ENCODE measurements at regions not wholly inside any gene's neighbourhood (a gene's known extent, or its start where the extent isn't known, plus 50 kb on each side); places are given as distances from the start of the nearest gene placed in this dataset.
"Not testable (repeated sequence)": the region's sequence is repeated elsewhere in the genome, so short reads cannot be mapped to it uniquely, and the experiment has no call there.

- not testable (repeated sequence) for DNase-seq
Observed at GRCh38 chr9:41272879-41273548, 83.9 kb upstream of the ZNG1F start.

- not testable (repeated sequence) for DNase-seq
Observed at GRCh38 chr9:41270992-41271391, 81.9 kb upstream of the ZNG1F start.

- not testable (repeated sequence) for DNase-seq
Observed at GRCh38 chr9:41269471-41269870, 80.4 kb upstream of the ZNG1F start.

DNA sequence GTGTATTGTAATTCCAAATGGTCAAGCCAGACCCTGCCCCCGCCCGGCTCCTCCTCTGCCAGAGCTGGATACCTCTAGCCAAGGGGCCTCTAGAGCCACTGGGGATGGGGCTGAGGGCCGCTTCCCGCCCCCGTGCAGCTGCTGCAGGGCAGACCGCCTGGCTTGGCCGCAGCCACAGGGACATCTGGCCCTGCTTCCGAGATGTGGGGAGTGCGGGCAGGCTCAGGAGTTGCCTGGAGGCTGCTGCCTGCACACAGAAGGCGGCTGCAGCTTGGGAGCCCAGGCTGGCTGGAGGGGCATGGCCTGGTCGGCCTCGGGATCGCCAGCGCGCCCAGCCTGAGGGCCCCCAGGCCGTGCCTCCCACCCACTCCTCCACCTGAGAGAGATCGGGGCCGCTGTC, 79.9 kb upstream of the ZNG1F start:
- not testable (repeated sequence) for DNase-seq

GRCh38 chr9:41266602-41267001, 77.5 kb upstream of the ZNG1F start:
- DNase-seq = not testable (repeated sequence)

DNA sequence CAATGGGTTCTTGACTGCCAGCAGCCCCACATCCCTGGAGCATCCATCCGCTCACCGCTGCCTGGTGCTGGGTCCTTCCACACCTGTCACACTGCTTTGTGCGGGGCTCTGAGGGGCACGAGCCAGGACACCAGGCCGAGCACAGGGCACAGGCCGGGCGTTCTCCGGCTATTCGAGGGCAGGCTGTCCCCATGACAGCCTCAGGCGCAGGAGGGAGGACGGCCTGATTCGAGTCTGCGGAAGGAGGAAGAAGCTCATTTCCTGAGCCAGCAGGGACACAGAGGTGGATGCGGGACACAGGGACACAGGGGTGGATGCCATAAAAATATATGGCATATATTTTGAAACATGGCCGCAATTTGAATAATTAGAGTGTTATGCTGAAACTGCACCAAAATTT, 76.9 kb upstream of the ZNG1F start:
- not testable (repeated sequence) for DNase-seq

- not testable (repeated sequence) for DNase-seq
Observed at GRCh38 chr9:41251973-41252372, 62.9 kb upstream of the ZNG1F start.

- not testable (repeated sequence) for DNase-seq
Observed at GRCh38 chr9:41251101-41251500, 62.0 kb upstream of the ZNG1F start.

GRCh38 chr9:41246702-41247101, 57.6 kb upstream of the ZNG1F start:
- not testable (repeated sequence) for DNase-seq

Measured in NCI-H2171 treated with DMSO at 0.1 percent for 48 hours (cell line).